ENCODE measurements at regions not wholly inside any gene's neighbourhood (a gene's known extent, or its start where the extent isn't known, plus 50 kb on each side); places are given as distances from the start of the nearest gene placed in this dataset.

DNA sequence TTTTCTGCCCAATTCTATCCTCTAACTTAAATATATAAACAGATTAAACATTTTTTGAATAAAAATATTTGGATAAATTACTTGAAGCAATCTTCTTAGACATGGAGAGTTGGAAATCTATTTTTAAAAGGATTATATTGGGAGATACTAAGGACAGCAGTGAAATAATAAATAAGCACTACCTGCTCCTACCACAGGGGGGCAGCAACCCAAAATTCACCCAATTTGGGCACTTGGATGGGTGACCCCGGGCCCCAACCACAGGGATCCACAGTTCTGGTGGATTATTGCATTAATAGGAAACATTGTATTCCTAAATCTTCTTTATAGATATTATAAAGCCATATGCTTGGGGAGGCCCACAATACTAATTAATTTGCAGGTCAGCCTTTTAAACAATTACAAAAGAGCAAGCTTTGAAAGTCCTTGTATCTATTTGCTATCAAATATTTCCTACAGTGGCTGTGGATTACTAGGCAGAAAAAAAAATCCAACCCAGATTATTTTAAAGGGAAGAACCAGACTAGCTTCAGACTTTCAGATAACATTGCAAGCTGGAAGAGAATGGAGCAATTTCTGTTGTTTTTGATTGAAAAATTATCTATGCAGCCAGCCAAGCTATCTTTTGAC, 66.4 kb upstream of the PDE10A start:
- BruUV-seq (replicated peaks), result no TSS peak
- Histone ChIP-seq H3K36me3 (ENCODE audit: control insufficient read depth, insufficient read depth, low read length) (no peaks in the 10 kb centered on the region), H3K23ac (ENCODE audit: low read depth, low read length) (no peak overlapping the region), H3K9me3 (ENCODE audit: control insufficient read depth, insufficient read depth, low read length) (no peaks in the 10 kb centered on the region), H3K27me3 (ENCODE audit: control insufficient read depth, insufficient read depth, low read length) (peaks cover 10% of the 10 kb centered on the region), H3K4me1 (ENCODE audit: control insufficient read depth, insufficient read depth, low read length) (0 out of 2 replicates have a peak, but pooled peaks cover 2% of the 10 kb centered on the region), H3K9ac (ENCODE audit: low read depth, low read length) (no peak overlapping the region), H4K8ac (ENCODE audit: low read depth in 2 of 2, low read length in 2 of 2) (no peak overlapping the region), H2AFZ (replicated peaks; ENCODE audit: low read length, poor library complexity) (no peak overlapping the region), H3K4me2 (ENCODE audit: low read depth, low read length) (no peak overlapping the region), H3K27ac (ENCODE audit: insufficient read depth, low read length) (no peak overlapping the region), H3K56ac (ENCODE audit: extremely low read depth, insufficient read depth, low read length) (no peak overlapping the region), H3K14ac (replicated peaks; ENCODE audit: low read depth, low read length) (no peak overlapping the region), H2AK9ac (replicated peaks; ENCODE audit: low read depth, low read length, poor library complexity) (no peak overlapping the region), H3K18ac (ENCODE audit: low read depth, low read length) (no peak overlapping the region), H4K91ac (ENCODE audit: insufficient read depth, low read depth, low read length) (no peak overlapping the region), H4K5ac (ENCODE audit: low read depth, low read length) (no peak overlapping the region), H3K79me1 (ENCODE audit: low read depth in 1 of 2, low read length in 2 of 2) (no peaks in the 10 kb centered on the region), H2BK5ac (ENCODE audit: low read depth, low read length, poor library complexity, severe bottlenecking) (no peak overlapping the region), H2BK20ac (ENCODE audit: low read depth, low read length) (no peak overlapping the region), H3K4ac (ENCODE audit: low read depth, low read length) (no peak overlapping the region), H2BK120ac (ENCODE audit: low read depth, low read length) (no peak overlapping the region), H4K20me1 (ENCODE audit: insufficient read depth, low read length) (no peaks in the 10 kb centered on the region), H3K4me3 (ENCODE audit: insufficient read depth, low read depth, low read length) (no peak overlapping the region), H2AK5ac (ENCODE audit: low read depth, low read length) (no peak overlapping the region), H3K9me1 (ENCODE audit: insufficient read depth, low read length) (no peaks in the 10 kb centered on the region), H2BK15ac (ENCODE audit: low read depth, low read length) (no peak overlapping the region)
- ChIA-PET CTCF (interaction anchor here (0.6 to 1.2 kb wide), 9 partner anchors 10 to 1174 kb away, joined by 3 to 6 read pairs (median 4); no protein-coding TSS in a partner anchor), POLR2A (ENCODE audit: unreplicated experiment) (interaction anchor here (0.6 kb wide), 1 partner anchor 86 kb away, joined by 3 read pairs; no protein-coding TSS in a partner anchor)
- intact Hi-C loops (cut with micrococcal nuclease), result loop anchor here (1.0 to 2.0 kb wide), 4 partner anchors 67 to 377 kb away; partner anchors contain the start of gene PDE10A
- dilution Hi-C loops (cut with HindIII; ENCODE audit: low sequenced_read_pairs, unreplicated experiment), result no loop called here
- TF ChIP-seq POLR2A (IDR thresholded peaks at IDR 0.05; ENCODE audit: low read depth, low read length) (no peak), BHLHE40 (IDR thresholded peaks at IDR 0.05; ENCODE audit: low read depth, low read length) (no peak), NFE2L2 (IDR thresholded peaks at IDR 0.05; ENCODE audit: low read depth, low read length) (no peak), CHD1 (IDR thresholded peaks at IDR 0.05; ENCODE audit: low read depth, low read length) (no peak), CEBPB (IDR thresholded peaks at IDR 0.05; ENCODE audit: low read depth, low read length) (no peak), SMC3 (IDR thresholded peaks at IDR 0.05; ENCODE audit: low read depth, low read length) (peak; percentile 43), RFX5 (IDR thresholded peaks at IDR 0.05; ENCODE audit: low read depth, low read length) (no peak), RAD21 (IDR thresholded peaks at IDR 0.05; ENCODE audit: low read length) (peak; percentile 38; the same call in 1 of the 2 replicates), RCOR1 (IDR thresholded peaks at IDR 0.05; ENCODE audit: insufficient replicate concordance, low read length) (no peak), MAZ (IDR thresholded peaks at IDR 0.05; ENCODE audit: borderline replicate concordance, low read depth, low read length) (no peak), USF2 (IDR thresholded peaks at IDR 0.05; ENCODE audit: low read depth, low read length) (no peak), MAFK (IDR thresholded peaks at IDR 0.05; ENCODE audit: low read depth, low read length) (no peak), FOS (IDR thresholded peaks at IDR 0.05; ENCODE audit: low read depth, low read length) (no peak), MXI1 (IDR thresholded peaks at IDR 0.05; ENCODE audit: borderline replicate concordance, low read depth, low read length) (no peak)
- TF ChIP-seq, protein P1, sequence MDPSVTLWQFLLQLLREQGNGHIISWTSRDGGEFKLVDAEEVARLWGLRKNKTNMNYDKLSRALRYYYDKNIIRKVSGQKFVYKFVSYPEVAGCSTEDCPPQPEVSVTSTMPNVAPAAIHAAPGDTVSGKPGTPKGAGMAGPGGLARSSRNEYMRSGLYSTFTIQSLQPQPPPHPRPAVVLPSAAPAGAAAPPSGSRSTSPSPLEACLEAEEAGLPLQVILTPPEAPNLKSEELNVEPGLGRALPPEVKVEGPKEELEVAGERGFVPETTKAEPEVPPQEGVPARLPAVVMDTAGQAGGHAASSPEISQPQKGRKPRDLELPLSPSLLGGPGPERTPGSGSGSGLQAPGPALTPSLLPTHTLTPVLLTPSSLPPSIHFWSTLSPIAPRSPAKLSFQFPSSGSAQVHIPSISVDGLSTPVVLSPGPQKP (IDR thresholded peaks at IDR 0.05; ENCODE audit: borderline replicate concordance, low read depth, low read length), result no peak
- TF ChIP-seq, protein P2, sequence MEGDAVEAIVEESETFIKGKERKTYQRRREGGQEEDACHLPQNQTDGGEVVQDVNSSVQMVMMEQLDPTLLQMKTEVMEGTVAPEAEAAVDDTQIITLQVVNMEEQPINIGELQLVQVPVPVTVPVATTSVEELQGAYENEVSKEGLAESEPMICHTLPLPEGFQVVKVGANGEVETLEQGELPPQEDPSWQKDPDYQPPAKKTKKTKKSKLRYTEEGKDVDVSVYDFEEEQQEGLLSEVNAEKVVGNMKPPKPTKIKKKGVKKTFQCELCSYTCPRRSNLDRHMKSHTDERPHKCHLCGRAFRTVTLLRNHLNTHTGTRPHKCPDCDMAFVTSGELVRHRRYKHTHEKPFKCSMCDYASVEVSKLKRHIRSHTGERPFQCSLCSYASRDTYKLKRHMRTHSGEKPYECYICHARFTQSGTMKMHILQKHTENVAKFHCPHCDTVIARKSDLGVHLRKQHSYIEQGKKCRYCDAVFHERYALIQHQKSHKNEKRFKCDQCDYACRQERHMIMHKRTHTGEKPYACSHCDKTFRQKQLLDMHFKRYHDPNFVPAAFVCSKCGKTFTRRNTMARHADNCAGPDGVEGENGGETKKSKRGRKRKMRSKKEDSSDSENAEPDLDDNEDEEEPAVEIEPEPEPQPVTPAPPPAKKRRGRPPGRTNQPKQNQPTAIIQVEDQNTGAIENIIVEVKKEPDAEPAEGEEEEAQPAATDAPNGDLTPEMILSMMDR (conservative IDR thresholded peaks at IDR 0.05; ENCODE audit: low read depth, low read length), result peak; percentile 60
- in situ Hi-C loops (cut with MboI; ENCODE audit: low sequenced_read_pairs), result loop anchor here (10.0 kb wide), 2 partner anchors 125 to 375 kb away; no protein-coding TSS in a partner anchor
- no CpG with 5 or more reads among the region's 1 CpG for WGBS, 2 experiments (ENCODE audit: extremely low coverage in 2 of 2, insufficient read length in 1 of 2)
- peak; percentile 71 for ATAC-seq (ENCODE audit: low read depth)
- peak; percentile 10 for DNase-seq
